ENCODE measurements at regions not wholly inside any gene's neighbourhood (a gene's known extent, or its start where the extent isn't known, plus 50 kb on each side); places are given as distances from the start of the nearest gene placed in this dataset.

DNA sequence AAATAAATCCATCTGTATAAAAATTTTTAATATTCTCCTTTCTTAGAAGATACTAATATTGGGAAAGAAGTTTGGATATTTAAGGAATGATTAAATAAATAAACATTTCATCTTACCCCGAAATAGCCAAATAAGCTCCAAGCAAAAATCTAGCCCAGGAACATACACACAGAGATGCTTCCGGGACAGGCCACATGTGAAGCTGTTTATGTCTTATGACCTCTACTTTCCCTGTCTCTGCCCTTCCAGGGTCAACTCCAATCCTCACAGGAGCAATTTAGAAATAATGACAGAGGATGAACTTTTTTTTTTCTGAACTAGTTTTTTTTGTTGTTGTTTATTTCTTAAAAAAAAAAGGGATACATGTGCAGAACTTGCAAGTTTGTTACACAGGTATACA lies 89.4 kb downstream of the BTG1 start:
- no peak for TF ChIP-seq EZH2phosphoT487 (IDR thresholded peaks at IDR 0.05; ENCODE audit: borderline replicate concordance, low read depth, low read length)
- TF ChIP-seq, protein P1, sequence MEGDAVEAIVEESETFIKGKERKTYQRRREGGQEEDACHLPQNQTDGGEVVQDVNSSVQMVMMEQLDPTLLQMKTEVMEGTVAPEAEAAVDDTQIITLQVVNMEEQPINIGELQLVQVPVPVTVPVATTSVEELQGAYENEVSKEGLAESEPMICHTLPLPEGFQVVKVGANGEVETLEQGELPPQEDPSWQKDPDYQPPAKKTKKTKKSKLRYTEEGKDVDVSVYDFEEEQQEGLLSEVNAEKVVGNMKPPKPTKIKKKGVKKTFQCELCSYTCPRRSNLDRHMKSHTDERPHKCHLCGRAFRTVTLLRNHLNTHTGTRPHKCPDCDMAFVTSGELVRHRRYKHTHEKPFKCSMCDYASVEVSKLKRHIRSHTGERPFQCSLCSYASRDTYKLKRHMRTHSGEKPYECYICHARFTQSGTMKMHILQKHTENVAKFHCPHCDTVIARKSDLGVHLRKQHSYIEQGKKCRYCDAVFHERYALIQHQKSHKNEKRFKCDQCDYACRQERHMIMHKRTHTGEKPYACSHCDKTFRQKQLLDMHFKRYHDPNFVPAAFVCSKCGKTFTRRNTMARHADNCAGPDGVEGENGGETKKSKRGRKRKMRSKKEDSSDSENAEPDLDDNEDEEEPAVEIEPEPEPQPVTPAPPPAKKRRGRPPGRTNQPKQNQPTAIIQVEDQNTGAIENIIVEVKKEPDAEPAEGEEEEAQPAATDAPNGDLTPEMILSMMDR (conservative IDR thresholded peaks at IDR 0.05; ENCODE audit: low read length), result no peak
- CTCF ChIA-PET (ENCODE audit: unreplicated experiment), result no interaction called here
- Histone ChIP-seq H4K20me1 (ENCODE audit: insufficient read depth, low read length) (no peaks in the 10 kb centered on the region), H3K36me3 (ENCODE audit: insufficient read depth, low read length) (no peaks in the 10 kb centered on the region), H3K4me1 (ENCODE audit: insufficient read depth, low read length, poor library complexity, severe bottlenecking) (peaks cover 22% of the 10 kb centered on the region), H3K4me3 (ENCODE audit: low read depth, low read length, poor library complexity, severe bottlenecking) (no peak overlapping the region), H3K4me2 (ENCODE audit: low read length) (no peak overlapping the region), H3K27ac (ENCODE audit: low read depth, low read length, poor library complexity, severe bottlenecking) (no peak overlapping the region), H3K79me2 (ENCODE audit: insufficient read depth, low read depth, low read length) (no peaks in the 10 kb centered on the region), H3K9me3 (ENCODE audit: low read length) (no peaks in the 10 kb centered on the region), H2AFZ (ENCODE audit: low read length) (no peak overlapping the region), H3K9me2 (ENCODE audit: insufficient read depth, low read length) (no peaks in the 10 kb centered on the region)
- intact Hi-C loops (cut with micrococcal nuclease; ENCODE audit: unreplicated experiment), result no loop called here
- no TSS peak for BruUV-seq (replicated peaks)
- POLR2A ChIA-PET, result interaction anchor here (1.3 kb wide), 1 partner anchor 13 kb away, joined by 3 read pairs; no protein-coding TSS in a partner anchor
- DNase-seq (ENCODE audit: low spot score), result no peak

DNA sequence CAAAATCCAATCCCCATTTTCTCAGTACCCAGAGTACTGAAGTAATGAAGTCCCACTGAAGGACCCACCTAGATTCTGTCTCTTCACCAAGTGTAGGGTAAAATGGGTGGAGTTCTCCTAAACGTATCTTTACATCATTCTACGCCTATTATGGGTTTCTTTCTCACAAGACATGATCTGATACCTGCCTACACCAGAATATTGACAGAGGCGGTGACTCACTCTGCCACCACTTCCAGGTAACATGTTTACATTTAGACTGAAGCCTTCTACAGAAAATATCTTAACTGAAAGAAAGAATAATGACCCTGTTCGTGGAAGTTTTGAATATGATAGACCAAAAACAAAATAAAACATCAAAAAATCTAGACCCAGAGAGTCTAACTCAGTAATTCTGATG lies 89.8 kb downstream of the BTG1 start:
- no peak for TF ChIP-seq EZH2phosphoT487 (IDR thresholded peaks at IDR 0.05; ENCODE audit: borderline replicate concordance, low read depth, low read length)
- TF ChIP-seq, protein P1 (conservative IDR thresholded peaks at IDR 0.05; ENCODE audit: low read length), result no peak
- ChIA-PET CTCF (ENCODE audit: unreplicated experiment) (no interaction called here), POLR2A (interaction anchor here (1.3 kb wide), 1 partner anchor 12 kb away, joined by 3 read pairs; no protein-coding TSS in a partner anchor)
- no peaks in the 10 kb centered on the region for H3K36me3 ChIP-seq (ENCODE audit: insufficient read depth, low read length)
- H3K4me1 ChIP-seq (ENCODE audit: insufficient read depth, low read length, poor library complexity, severe bottlenecking), result peaks cover 18% of the 10 kb centered on the region
- no peak overlapping the region for H3K4me2 ChIP-seq (ENCODE audit: low read length)
- no TSS peak for BruUV-seq (replicated peaks)
- no peak overlapping the region for H3K4me3 ChIP-seq (ENCODE audit: low read depth, low read length, poor library complexity, severe bottlenecking)
- no peak for DNase-seq (ENCODE audit: low spot score)
- no peaks in the 10 kb centered on the region for H4K20me1 ChIP-seq (ENCODE audit: insufficient read depth, low read length)
- H3K79me2 ChIP-seq (ENCODE audit: insufficient read depth, low read depth, low read length), result no peaks in the 10 kb centered on the region
- H3K9me3 ChIP-seq (ENCODE audit: low read length), result no peaks in the 10 kb centered on the region
- intact Hi-C loops (cut with micrococcal nuclease; ENCODE audit: unreplicated experiment), result no loop called here
- H2AFZ ChIP-seq (ENCODE audit: low read length), result no peak overlapping the region
- no peaks in the 10 kb centered on the region for H3K9me2 ChIP-seq (ENCODE audit: insufficient read depth, low read length)
- no peak overlapping the region for H3K27ac ChIP-seq (ENCODE audit: low read depth, low read length, poor library complexity, severe bottlenecking)

DNA sequence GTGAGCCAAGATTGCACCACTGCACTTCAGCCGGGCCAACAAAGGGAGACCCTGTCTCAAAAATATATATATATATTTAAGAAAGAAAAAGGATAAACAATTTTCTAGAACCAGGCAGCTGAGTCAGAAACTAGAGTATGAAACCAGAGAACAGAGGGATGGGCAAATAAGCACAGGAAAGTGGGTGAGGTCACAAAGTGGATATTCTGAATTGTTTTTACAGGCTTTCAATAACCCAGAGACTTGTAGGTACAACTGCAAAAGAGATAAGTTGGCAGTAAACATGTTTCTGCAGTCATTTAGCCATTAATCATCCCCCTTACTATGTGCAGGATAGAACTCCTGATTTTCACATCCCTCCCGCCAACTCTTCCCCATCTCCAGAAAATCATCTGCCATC lies 94.2 kb downstream of the BTG1 start:
- ChIA-PET CTCF (ENCODE audit: unreplicated experiment) (no interaction called here), POLR2A (interaction anchor here (1.2 to 1.5 kb wide), 3 partner anchors 10 to 78 kb away, joined by 3 to 4 read pairs (median 4); no protein-coding TSS in a partner anchor)
- BruUV-seq (replicated peaks), result no TSS peak
- Histone ChIP-seq H3K79me2 (ENCODE audit: insufficient read depth, low read depth, low read length) (no peaks in the 10 kb centered on the region), H3K4me2 (ENCODE audit: low read length) (no peak overlapping the region), H3K4me3 (ENCODE audit: low read depth, low read length, poor library complexity, severe bottlenecking) (no peak overlapping the region), H3K4me1 (ENCODE audit: insufficient read depth, low read length, poor library complexity, severe bottlenecking) (peaks cover 12% of the 10 kb centered on the region), H4K20me1 (ENCODE audit: insufficient read depth, low read length) (no peaks in the 10 kb centered on the region), H3K9me2 (ENCODE audit: insufficient read depth, low read length) (no peaks in the 10 kb centered on the region), H3K36me3 (ENCODE audit: insufficient read depth, low read length) (no peaks in the 10 kb centered on the region), H2AFZ (ENCODE audit: low read length) (no peak overlapping the region), H3K9me3 (ENCODE audit: low read length) (no peaks in the 10 kb centered on the region), H3K27ac (ENCODE audit: low read depth, low read length, poor library complexity, severe bottlenecking) (no peak overlapping the region)
- DNase-seq (ENCODE audit: low spot score), result no peak
- TF ChIP-seq, protein P1 (conservative IDR thresholded peaks at IDR 0.05; ENCODE audit: low read length), result no peak
- no peak for TF ChIP-seq EZH2phosphoT487 (IDR thresholded peaks at IDR 0.05; ENCODE audit: borderline replicate concordance, low read depth, low read length)
- intact Hi-C loops (cut with micrococcal nuclease; ENCODE audit: unreplicated experiment), result no loop called here
